ENCODE measurements at regions not wholly inside any gene's neighbourhood (a gene's known extent, or its start where the extent isn't known, plus 50 kb on each side); places are given as distances from the start of the nearest gene placed in this dataset.

- no peak for DNase-seq (ENCODE audit: low read depth, low spot score)
- no peak overlapping the region for H3K4me2 ChIP-seq (ENCODE audit: control insufficient read depth, extremely low read depth, insufficient read depth, low read depth, low read length)
These were observed 422.9 kb downstream of the KCTD12 start for GRCh38 chr13:76463314-76463713.

GRCh38 chr13:76461999-76462398, 424.2 kb downstream of the KCTD12 start:
- no peak for TF ChIP-seq EZH2 (IDR thresholded peaks at IDR 0.05; ENCODE audit: low read length)
- no peak for TF ChIP-seq CTCF (optimal IDR thresholded peaks at IDR 0.05 in 1 of 3, IDR thresholded peaks at IDR 0.05 in 1 of 3, conservative IDR thresholded peaks at IDR 0.05 in 1 of 3; ENCODE audit: extremely low read depth in 1 of 3, insufficient read depth in 2 of 3, low read length in 3 of 3)
- no peak for FAIRE-seq

More at GRCh38 chr13:76463314-76463713, 422.9 kb downstream of the KCTD12 start:
- Histone ChIP-seq H3K4me3 (ENCODE audit: control insufficient read depth in 2 of 3, extremely low read depth in 1 of 3, insufficient read depth in 2 of 3, low read depth in 1 of 3, low read length in 3 of 3) (no peak overlapping the region), H3K9me1 (ENCODE audit: control insufficient read depth, extremely low read depth, insufficient read depth, low read length) (no peaks in the 10 kb centered on the region), H4K20me1 (ENCODE audit: control insufficient read depth, extremely low read depth, insufficient read depth, low read length) (no peaks in the 10 kb centered on the region), H2AFZ (ENCODE audit: control insufficient read depth, low read length) (no peak overlapping the region), H3K27me3 (ENCODE audit: control insufficient read depth, extremely low read depth, insufficient read depth, low read length) (no peaks in the 10 kb centered on the region), H3K9ac (ENCODE audit: control insufficient read depth, extremely low read depth, insufficient read depth, low read length) (no peak overlapping the region), H3K9me3 (ENCODE audit: control insufficient read depth, low read depth, low read length) (no peaks in the 10 kb centered on the region), H3K4me1 (ENCODE audit: control insufficient read depth, extremely low read depth, insufficient read depth, low read length) (no peaks in the 10 kb centered on the region), H3K79me2 (ENCODE audit: control insufficient read depth, insufficient read depth, low read length) (no peaks in the 10 kb centered on the region), H3K36me3 (ENCODE audit: control insufficient read depth in 2 of 2, extremely low read depth in 1 of 2, insufficient read depth in 2 of 2, low read length in 2 of 2) (no peaks in the 10 kb centered on the region), H3K27ac (ENCODE audit: control insufficient read depth, insufficient read depth, low read length) (no peak overlapping the region)
- dilution Hi-C loops (cut with MboI; ENCODE audit: extremely low pct_ligation_motif_present, low sequenced_read_pairs), result loop anchor here (25.0 kb wide), 1 partner anchor 576 kb away; no protein-coding TSS in a partner anchor
- no peak for FAIRE-seq
- TF ChIP-seq CTCF (optimal IDR thresholded peaks at IDR 0.05 in 1 of 3, IDR thresholded peaks at IDR 0.05 in 1 of 3, conservative IDR thresholded peaks at IDR 0.05 in 1 of 3; ENCODE audit: extremely low read depth in 1 of 3, insufficient read depth in 2 of 3, low read length in 3 of 3) (no peak), EZH2 (IDR thresholded peaks at IDR 0.05; ENCODE audit: low read length) (no peak)

More at GRCh38 chr13:76461999-76462398, 424.2 kb downstream of the KCTD12 start:
- no peaks in the 10 kb centered on the region for H3K9me3 ChIP-seq (ENCODE audit: control insufficient read depth, low read depth, low read length)
- no peaks in the 10 kb centered on the region for H3K79me2 ChIP-seq (ENCODE audit: control insufficient read depth, insufficient read depth, low read length)
- no peak for DNase-seq (ENCODE audit: low read depth, low spot score)
- no peak overlapping the region for H2AFZ ChIP-seq (ENCODE audit: control insufficient read depth, low read length)
- H3K4me3 ChIP-seq (ENCODE audit: control insufficient read depth in 2 of 3, extremely low read depth in 1 of 3, insufficient read depth in 2 of 3, low read depth in 1 of 3, low read length in 3 of 3), result no peak overlapping the region
- no peak overlapping the region for H3K27ac ChIP-seq (ENCODE audit: control insufficient read depth, insufficient read depth, low read length)
- H3K27me3 ChIP-seq (ENCODE audit: control insufficient read depth, extremely low read depth, insufficient read depth, low read length), result no peaks in the 10 kb centered on the region
- H3K4me1 ChIP-seq (ENCODE audit: control insufficient read depth, extremely low read depth, insufficient read depth, low read length), result no peaks in the 10 kb centered on the region
- no peaks in the 10 kb centered on the region for H3K9me1 ChIP-seq (ENCODE audit: control insufficient read depth, extremely low read depth, insufficient read depth, low read length)
- dilution Hi-C loops (cut with MboI; ENCODE audit: extremely low pct_ligation_motif_present, low sequenced_read_pairs), result loop anchor here (25.0 kb wide), 1 partner anchor 575 kb away; no protein-coding TSS in a partner anchor
- no peaks in the 10 kb centered on the region for H4K20me1 ChIP-seq (ENCODE audit: control insufficient read depth, extremely low read depth, insufficient read depth, low read length)
- no peak overlapping the region for H3K4me2 ChIP-seq (ENCODE audit: control insufficient read depth, extremely low read depth, insufficient read depth, low read depth, low read length)
- no peak overlapping the region for H3K9ac ChIP-seq (ENCODE audit: control insufficient read depth, extremely low read depth, insufficient read depth, low read length)
- no peaks in the 10 kb centered on the region for H3K36me3 ChIP-seq (ENCODE audit: control insufficient read depth in 2 of 2, extremely low read depth in 1 of 2, insufficient read depth in 2 of 2, low read length in 2 of 2)
